ENCODE measurements at regions not wholly inside any gene's neighbourhood (a gene's known extent, or its start where the extent isn't known, plus 50 kb on each side); places are given as distances from the start of the nearest gene placed in this dataset.
"Not testable (repeated sequence)": the region's sequence is repeated elsewhere in the genome, so short reads cannot be mapped to it uniquely, and the experiment has no call there.

GRCh38 chr10:81502677-81503359, 372.2 kb upstream of the NRG3 start:
- no peaks in the 10 kb centered on the region for H3K79me2 ChIP-seq (ENCODE audit: insufficient read depth, low read length)
- no peaks in the 10 kb centered on the region for H3K36me3 ChIP-seq (ENCODE audit: insufficient read depth, low read length)
- no peaks in the 10 kb centered on the region for H3K27me3 ChIP-seq (ENCODE audit: insufficient read depth, low read length)
- H3K4me3 ChIP-seq (ENCODE audit: low read depth, low read length, poor library complexity, severe bottlenecking), result no peak overlapping the region
- H3K9me2 ChIP-seq (ENCODE audit: low read depth, low read length), result no peaks in the 10 kb centered on the region
- no peak overlapping the region for H3K27ac ChIP-seq (ENCODE audit: low read depth, low read length, poor library complexity, severe bottlenecking)
- H3K4me1 ChIP-seq (ENCODE audit: insufficient read depth, low read length, severe bottlenecking), result no peaks in the 10 kb centered on the region
- H2AFZ ChIP-seq (ENCODE audit: low read length), result no peak overlapping the region
- no peak overlapping the region for H3K4me2 ChIP-seq (ENCODE audit: low read length)
- no peaks in the 10 kb centered on the region for H3K9me3 ChIP-seq (ENCODE audit: low read length)
- H4K20me1 ChIP-seq (ENCODE audit: insufficient read depth, low read length), result no peaks in the 10 kb centered on the region
- H3K9ac ChIP-seq (ENCODE audit: low read length), result no peak overlapping the region
- no peaks in the 10 kb centered on the region for H3F3A ChIP-seq (ENCODE audit: insufficient read depth, low read length)
- TF ChIP-seq CTCF (IDR thresholded peaks at IDR 0.05; ENCODE audit: low read length), result no peak
- no peak for TF ChIP-seq EZH2 (IDR thresholded peaks at IDR 0.05; ENCODE audit: borderline replicate concordance, low read length)

GRCh38 chr10:81505777-81506176, 369.2 kb upstream of the NRG3 start:
- not testable (repeated sequence) for H3K9ac ChIP-seq (ENCODE audit: low read length); H3K9me2 ChIP-seq (ENCODE audit: low read depth, low read length); H3K4me2 ChIP-seq (ENCODE audit: low read length); H3K4me3 ChIP-seq (ENCODE audit: low read depth, low read length, poor library complexity, severe bottlenecking); H2AFZ ChIP-seq (ENCODE audit: low read length); H3K79me2 ChIP-seq (ENCODE audit: insufficient read depth, low read length); H3K36me3 ChIP-seq (ENCODE audit: insufficient read depth, low read length); H3K4me1 ChIP-seq (ENCODE audit: insufficient read depth, low read length, severe bottlenecking); H3F3A ChIP-seq (ENCODE audit: insufficient read depth, low read length); H3K27me3 ChIP-seq (ENCODE audit: insufficient read depth, low read length); H3K27ac ChIP-seq (ENCODE audit: low read depth, low read length, poor library complexity, severe bottlenecking); H4K20me1 ChIP-seq (ENCODE audit: insufficient read depth, low read length); H3K9me3 ChIP-seq (ENCODE audit: low read length)

DNA sequence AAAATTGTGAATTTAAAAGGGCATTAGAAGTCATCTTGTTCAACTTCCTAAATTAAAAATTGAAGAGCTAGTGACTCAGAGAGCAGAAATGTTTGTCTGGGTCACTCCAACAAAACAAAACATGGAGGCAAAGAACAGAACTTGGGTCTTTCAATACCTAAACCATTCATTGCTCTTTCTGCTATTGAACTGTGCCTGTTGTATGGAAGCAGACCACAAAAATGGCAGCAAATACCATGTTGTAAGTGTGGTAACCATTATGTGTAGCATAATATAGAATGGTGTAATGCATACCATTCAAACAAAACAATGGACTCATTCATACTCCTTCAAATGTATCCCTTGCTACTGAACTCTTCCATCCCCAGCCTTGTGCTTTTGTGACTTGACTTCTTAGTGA, 360.2 kb upstream of the NRG3 start:
- Histone ChIP-seq H3K9me3 (ENCODE audit: low read length) (0 out of 2 replicates have a peak, but pooled peaks cover 3% of the 10 kb centered on the region), H2AFZ (ENCODE audit: low read length) (no peak overlapping the region), H3K4me3 (ENCODE audit: low read depth, low read length, poor library complexity, severe bottlenecking) (no peak overlapping the region), H3K36me3 (ENCODE audit: insufficient read depth, low read length) (no peaks in the 10 kb centered on the region), H3K4me1 (ENCODE audit: insufficient read depth, low read length, severe bottlenecking) (no peaks in the 10 kb centered on the region), H3F3A (ENCODE audit: insufficient read depth, low read length) (no peaks in the 10 kb centered on the region), H3K9ac (ENCODE audit: low read length) (no peak overlapping the region), H3K79me2 (ENCODE audit: insufficient read depth, low read length) (no peaks in the 10 kb centered on the region), H3K9me2 (ENCODE audit: low read depth, low read length) (no peaks in the 10 kb centered on the region), H3K27me3 (ENCODE audit: insufficient read depth, low read length) (no peaks in the 10 kb centered on the region), H3K4me2 (ENCODE audit: low read length) (no peak overlapping the region), H4K20me1 (ENCODE audit: insufficient read depth, low read length) (no peaks in the 10 kb centered on the region), H3K27ac (ENCODE audit: low read depth, low read length, poor library complexity, severe bottlenecking) (no peak overlapping the region)
- TF ChIP-seq EZH2 (IDR thresholded peaks at IDR 0.05; ENCODE audit: borderline replicate concordance, low read length) (no peak), CTCF (IDR thresholded peaks at IDR 0.05; ENCODE audit: low read length) (no peak)

DNA sequence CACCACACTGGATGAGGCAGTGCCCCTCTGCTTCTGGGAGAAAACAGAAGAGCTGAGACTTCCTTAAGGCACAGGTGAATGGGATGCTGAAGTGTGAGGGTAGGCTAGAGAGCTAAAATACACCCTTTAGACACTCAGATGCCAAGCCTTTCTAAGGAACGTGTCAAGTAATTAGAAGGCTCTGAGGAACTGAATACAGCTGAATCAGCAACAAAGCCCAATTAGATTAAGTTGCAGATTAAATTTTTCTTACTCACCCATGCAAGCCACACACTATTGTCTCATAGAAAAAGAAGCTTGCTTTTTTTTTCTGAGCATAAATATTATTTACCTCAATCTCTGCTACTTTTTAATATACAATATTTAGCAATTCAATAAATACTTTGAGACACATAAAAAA, 354.3 kb upstream of the NRG3 start:
- no peak overlapping the region for H3K9ac ChIP-seq (ENCODE audit: low read length)
- H3K79me2 ChIP-seq (ENCODE audit: insufficient read depth, low read length), result no peaks in the 10 kb centered on the region
- H3K4me3 ChIP-seq (ENCODE audit: low read depth, low read length, poor library complexity, severe bottlenecking), result no peak overlapping the region
- no peak for TF ChIP-seq CTCF (IDR thresholded peaks at IDR 0.05; ENCODE audit: low read length)
- TF ChIP-seq EZH2 (IDR thresholded peaks at IDR 0.05; ENCODE audit: borderline replicate concordance, low read length), result no peak
- no peaks in the 10 kb centered on the region for H4K20me1 ChIP-seq (ENCODE audit: insufficient read depth, low read length)
- no peaks in the 10 kb centered on the region for H3K27me3 ChIP-seq (ENCODE audit: insufficient read depth, low read length)
- H3K4me2 ChIP-seq (ENCODE audit: low read length), result no peak overlapping the region
- H3K4me1 ChIP-seq (ENCODE audit: insufficient read depth, low read length, severe bottlenecking), result no peaks in the 10 kb centered on the region
- no peak overlapping the region for H3K27ac ChIP-seq (ENCODE audit: low read depth, low read length, poor library complexity, severe bottlenecking)
- H3K36me3 ChIP-seq (ENCODE audit: insufficient read depth, low read length), result no peaks in the 10 kb centered on the region
- no peaks in the 10 kb centered on the region for H3F3A ChIP-seq (ENCODE audit: insufficient read depth, low read length)
- H3K9me2 ChIP-seq (ENCODE audit: low read depth, low read length), result no peaks in the 10 kb centered on the region
- H2AFZ ChIP-seq (ENCODE audit: low read length), result no peak overlapping the region
- H3K9me3 ChIP-seq (ENCODE audit: low read length), result no peaks in the 10 kb centered on the region
